Lower leg skin (tissue), 3 donors: ENCODE measurements at regions not wholly inside any gene's neighbourhood (a gene's known extent, or its start where the extent isn't known, plus 50 kb on each side); places are given as distances from the start of the nearest gene placed in this dataset.

Experiments used
- CTCF ChIP-seq, 3 donors: fragments of 450-650 bp; IDR thresholded peaks; one replicate each; pipeline ENCODE4 v1.5.1; 2016; ENCODE audit warnings: antibody characterized with exemption in 3 of 3, mild to moderate bottlenecking in 3 of 3, moderate library complexity in 2 of 3
- POLR2A ChIP-seq, 2 donors: fragments of 450-650 bp; IDR thresholded peaks; one replicate each; pipeline ENCODE4 v1.6.1; 2016 to 2017; ENCODE audit warnings: antibody characterized with exemption in 2 of 2, mild to moderate bottlenecking in 1 of 2, moderate library complexity in 1 of 2

DNA sequence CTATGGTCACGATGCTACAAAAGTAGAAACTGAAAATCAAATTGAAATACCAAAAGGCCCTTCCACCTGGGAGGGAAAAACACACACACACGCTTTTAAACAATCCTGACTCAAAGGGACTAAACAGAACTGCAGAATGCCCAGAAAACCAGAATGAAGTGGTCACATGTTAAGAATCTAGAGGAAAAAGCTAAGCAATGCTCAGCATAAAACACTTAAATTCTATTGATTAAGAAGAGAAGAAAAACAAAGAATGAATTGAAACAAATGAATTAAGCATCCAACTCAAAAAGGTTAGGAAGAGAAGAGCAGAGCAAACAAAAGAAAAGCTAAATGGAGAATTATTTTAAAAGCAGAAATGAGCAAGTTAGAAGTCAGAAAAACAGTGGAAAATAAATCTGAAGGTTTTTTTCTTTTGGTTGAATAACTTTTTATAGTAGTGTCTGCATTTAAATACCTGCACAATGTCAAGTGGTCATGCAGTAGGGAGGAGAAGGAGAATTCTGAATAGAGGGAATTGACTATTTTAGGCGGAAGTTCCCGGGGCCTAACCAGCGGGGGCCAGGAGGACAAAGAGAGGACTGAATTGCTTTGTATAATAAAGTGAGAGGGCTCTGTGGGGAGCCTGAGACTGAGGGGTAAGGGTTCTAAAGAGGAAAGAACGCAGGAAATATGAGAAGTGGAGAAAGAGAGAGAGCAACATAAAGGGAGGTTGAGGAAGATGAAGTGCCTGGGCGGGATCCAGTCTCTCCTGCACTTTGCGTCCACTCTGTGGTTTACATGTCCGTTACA lies 146.8 kb downstream of the ATPSCKMT start:
- no peak for TF ChIP-seq CTCF (IDR thresholded peaks at IDR 0.05)
- TF ChIP-seq POLR2A (IDR thresholded peaks at IDR 0.05), result no peak
